Stimulated activated memory B cell treated with anti-CD40 and anti-IgM and Interleukin-4, amounts not matched to agents 10 μg/mL and 1 μg/mL and 100 μg/mL, for 72 hours (primary cell): ENCODE measurements at regions not wholly inside any gene's neighbourhood (a gene's known extent, or its start where the extent isn't known, plus 50 kb on each side); places are given as distances from the start of the nearest gene placed in this dataset.

Experiments
- ATAC-seq: fragments of 150-1000 bp; cut with Tn5 transposase; 2 replicates; pipeline ENCODE4 v1.10.0; 2021
- H3K27ac Mint-ChIP-seq: one replicate; pipeline ENCODE4 v1.8.0; 2022; ENCODE audit warnings: mild to moderate bottlenecking, mixed read lengths
- H3K27me3 Mint-ChIP-seq: one replicate; pipeline ENCODE4 v1.8.0; 2022; ENCODE audit warnings: mixed read lengths
- H3K36me3 Mint-ChIP-seq: one replicate; pipeline ENCODE4 v1.8.0; 2022; ENCODE audit warnings: mixed read lengths
- H3K4me1 Mint-ChIP-seq: one replicate; pipeline ENCODE4 v1.8.0; 2022; ENCODE audit warnings: mixed read lengths
- H3K4me3 Mint-ChIP-seq: one replicate; pipeline ENCODE4 v1.8.0; 2022; ENCODE audit warnings: mild to moderate bottlenecking, moderate library complexity, mixed read lengths
- H3K9me3 Mint-ChIP-seq: one replicate; pipeline ENCODE4 v1.8.0; 2022; ENCODE audit warnings: mixed read lengths

DNA sequence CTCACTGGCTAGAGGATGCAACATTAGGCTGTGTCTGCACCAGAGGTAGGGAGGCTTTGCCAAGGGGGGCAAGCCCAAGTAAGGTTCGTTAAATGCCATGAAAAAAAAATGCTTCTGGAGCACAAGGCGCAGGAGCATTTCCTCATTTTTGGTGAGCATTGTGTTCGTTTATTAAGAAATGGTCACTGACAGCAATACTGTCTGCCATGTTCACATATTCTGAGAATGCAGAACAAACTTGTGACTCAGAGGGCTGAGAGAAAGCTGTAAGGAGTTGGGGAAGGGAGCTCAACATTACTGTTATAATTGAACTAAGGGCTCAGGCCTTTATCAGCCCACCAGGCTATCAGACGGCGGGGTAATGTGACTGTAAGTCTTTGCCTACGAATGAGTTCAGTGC is 465.4 kb upstream of the BTBD3 start:
- H3K27ac Mint-ChIP-seq: no peak overlapping the region
- no peaks in the 10 kb centered on the region for H3K36me3 Mint-ChIP-seq
- no peak overlapping the region for H3K4me3 Mint-ChIP-seq
- H3K27me3 Mint-ChIP-seq: no peaks in the 10 kb centered on the region
- no peak for ATAC-seq
- H3K9me3 Mint-ChIP-seq: no peaks in the 10 kb centered on the region
- H3K4me1 Mint-ChIP-seq: no peaks in the 10 kb centered on the region

GRCh38 chr20:11453430-11453829 is 464.3 kb upstream of the BTBD3 start:
- Mint-ChIP-seq H3K4me1 (no peaks in the 10 kb centered on the region), H3K27me3 (no peaks in the 10 kb centered on the region), H3K4me3 (no peak overlapping the region), H3K9me3 (no peaks in the 10 kb centered on the region), H3K36me3 (no peaks in the 10 kb centered on the region), H3K27ac (no peak overlapping the region)
- no peak for ATAC-seq

- Mint-ChIP-seq H3K4me3 (no peak overlapping the region), H3K27ac (no peak overlapping the region), H3K9me3 (no peaks in the 10 kb centered on the region), H3K27me3 (no peaks in the 10 kb centered on the region), H3K36me3 (no peaks in the 10 kb centered on the region), H3K4me1 (no peaks in the 10 kb centered on the region)
- no peak for ATAC-seq
Observed at GRCh38 chr20:11454966-11455799, 462.5 kb upstream of the BTBD3 start.

DNA sequence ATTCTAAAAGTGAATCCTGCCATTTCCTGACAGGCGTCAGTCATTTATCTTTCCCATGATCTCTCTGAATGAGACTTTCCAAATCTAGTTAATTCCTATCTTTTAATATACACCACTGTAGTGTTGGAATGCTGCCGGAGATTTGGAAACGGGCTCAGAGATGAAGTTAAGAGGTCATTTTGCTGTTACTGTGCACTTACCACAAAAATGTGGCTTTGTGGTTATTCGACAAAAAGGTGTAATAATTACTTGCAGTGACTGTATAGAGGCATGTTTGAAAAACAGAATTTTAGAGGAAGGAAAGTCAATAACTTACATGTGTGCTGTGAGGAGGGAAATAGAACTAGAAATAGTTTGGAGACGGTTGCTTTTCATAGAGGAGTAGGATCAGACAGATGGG is 460.2 kb upstream of the BTBD3 start:
- no peaks in the 10 kb centered on the region for H3K9me3 Mint-ChIP-seq
- no peak overlapping the region for H3K27ac Mint-ChIP-seq
- no peaks in the 10 kb centered on the region for H3K4me1 Mint-ChIP-seq
- no peak for ATAC-seq
- H3K27me3 Mint-ChIP-seq: no peaks in the 10 kb centered on the region
- no peaks in the 10 kb centered on the region for H3K36me3 Mint-ChIP-seq
- no peak overlapping the region for H3K4me3 Mint-ChIP-seq

DNA sequence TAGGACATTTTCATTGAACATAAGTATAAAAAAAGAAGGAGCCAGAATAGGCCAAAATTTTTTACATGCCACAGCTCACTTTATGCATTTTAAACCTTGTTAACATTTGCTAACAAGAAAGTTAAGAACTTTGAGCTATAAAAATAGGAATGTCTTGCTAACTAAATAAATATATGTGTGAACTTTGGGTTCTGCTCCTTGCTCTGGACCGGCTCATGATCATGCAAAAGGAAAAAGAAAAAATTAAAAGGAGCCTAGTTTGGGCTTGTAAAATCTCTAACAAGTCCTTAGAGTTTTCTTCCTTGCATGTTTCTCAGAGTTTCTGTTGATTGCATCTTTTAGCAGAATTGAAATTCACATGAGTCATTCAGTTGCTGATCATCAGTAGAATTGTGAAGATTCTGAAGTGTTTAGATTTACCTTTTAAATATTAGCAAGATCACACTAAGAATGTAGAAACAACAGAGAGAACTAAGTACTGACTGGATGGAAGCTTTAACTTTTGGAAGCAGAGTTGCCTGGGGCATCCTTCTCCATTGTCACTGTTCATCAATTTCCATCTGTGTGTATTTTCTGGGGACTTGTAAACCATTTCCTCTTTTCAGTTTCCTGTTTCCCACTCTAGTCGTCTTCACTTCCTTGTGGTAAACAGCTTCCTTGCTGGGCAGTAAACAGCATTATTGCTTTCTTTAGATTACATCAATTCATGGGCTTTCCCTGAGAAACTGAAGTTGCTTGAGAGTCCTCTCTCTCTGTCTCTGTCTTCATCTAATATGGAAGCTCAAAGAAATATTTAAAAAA is 458.4 kb upstream of the BTBD3 start:
- H3K9me3 Mint-ChIP-seq: no peaks in the 10 kb centered on the region
- no peak overlapping the region for H3K4me3 Mint-ChIP-seq
- ATAC-seq: no peak
- no peaks in the 10 kb centered on the region for H3K36me3 Mint-ChIP-seq
- no peaks in the 10 kb centered on the region for H3K27me3 Mint-ChIP-seq
- no peaks in the 10 kb centered on the region for H3K4me1 Mint-ChIP-seq
- H3K27ac Mint-ChIP-seq: no peak overlapping the region

GRCh38 chr20:11467436-11467835 is 450.3 kb upstream of the BTBD3 start:
- H3K4me3 Mint-ChIP-seq: no peak overlapping the region
- H3K27ac Mint-ChIP-seq: no peak overlapping the region
- H3K36me3 Mint-ChIP-seq: no peaks in the 10 kb centered on the region
- H3K4me1 Mint-ChIP-seq: no peaks in the 10 kb centered on the region
- H3K27me3 Mint-ChIP-seq: no peaks in the 10 kb centered on the region
- H3K9me3 Mint-ChIP-seq: peaks cover 3% of the 10 kb centered on the region
- no peak for ATAC-seq

GRCh38 chr20:11468880-11469279 is 448.8 kb upstream of the BTBD3 start:
- no peak overlapping the region for H3K27ac Mint-ChIP-seq
- no peaks in the 10 kb centered on the region for H3K4me1 Mint-ChIP-seq
- H3K9me3 Mint-ChIP-seq: peaks cover 3% of the 10 kb centered on the region
- H3K4me3 Mint-ChIP-seq: no peak overlapping the region
- no peaks in the 10 kb centered on the region for H3K36me3 Mint-ChIP-seq
- no peak for ATAC-seq
- H3K27me3 Mint-ChIP-seq: no peaks in the 10 kb centered on the region

- Mint-ChIP-seq H3K9me3 (peaks cover 3% of the 10 kb centered on the region), H3K4me1 (no peaks in the 10 kb centered on the region), H3K27ac (no peak overlapping the region), H3K27me3 (no peaks in the 10 kb centered on the region), H3K36me3 (no peaks in the 10 kb centered on the region), H3K4me3 (no peak overlapping the region)
- ATAC-seq: no peak
Observed at GRCh38 chr20:11469795-11470435, 447.8 kb upstream of the BTBD3 start.

- Mint-ChIP-seq H3K27me3 (no peaks in the 10 kb centered on the region), H3K27ac (no peak overlapping the region), H3K36me3 (no peaks in the 10 kb centered on the region), H3K4me1 (no peaks in the 10 kb centered on the region), H3K9me3 (peaks cover 7% of the 10 kb centered on the region), H3K4me3 (no peak overlapping the region)
- no peak for ATAC-seq
Observed at GRCh38 chr20:11473983-11474382, 443.7 kb upstream of the BTBD3 start.

GRCh38 chr20:11483697-11484096 is 434.0 kb upstream of the BTBD3 start:
- Mint-ChIP-seq H3K4me3 (no peak overlapping the region), H3K36me3 (no peaks in the 10 kb centered on the region), H3K9me3 (peaks cover 12% of the 10 kb centered on the region), H3K4me1 (no peaks in the 10 kb centered on the region), H3K27ac (no peak overlapping the region), H3K27me3 (no peaks in the 10 kb centered on the region)
- no peak for ATAC-seq

DNA sequence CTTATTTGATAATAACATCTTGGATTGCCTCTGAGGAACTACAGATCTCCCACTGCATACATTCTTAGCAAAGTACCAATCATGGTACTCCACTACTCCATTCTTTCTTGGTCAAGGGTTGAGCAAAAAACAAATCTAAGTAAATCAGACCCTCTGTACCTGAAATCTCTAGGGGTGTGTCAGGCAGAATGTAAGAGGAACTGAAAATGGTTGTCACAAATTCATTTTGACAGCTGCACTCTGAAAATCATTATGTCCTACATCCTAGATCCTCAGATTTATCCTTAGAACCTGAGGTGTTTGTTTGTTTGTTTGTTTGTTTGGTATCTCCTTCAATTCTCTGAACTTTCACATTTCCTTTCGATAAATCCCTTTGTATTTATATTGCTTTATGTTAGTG is 433.2 kb upstream of the BTBD3 start:
- H3K27me3 Mint-ChIP-seq: no peaks in the 10 kb centered on the region
- no peak for ATAC-seq
- no peaks in the 10 kb centered on the region for H3K36me3 Mint-ChIP-seq
- no peak overlapping the region for H3K4me3 Mint-ChIP-seq
- H3K4me1 Mint-ChIP-seq: no peaks in the 10 kb centered on the region
- peaks cover 9% of the 10 kb centered on the region for H3K9me3 Mint-ChIP-seq
- H3K27ac Mint-ChIP-seq: no peak overlapping the region

DNA sequence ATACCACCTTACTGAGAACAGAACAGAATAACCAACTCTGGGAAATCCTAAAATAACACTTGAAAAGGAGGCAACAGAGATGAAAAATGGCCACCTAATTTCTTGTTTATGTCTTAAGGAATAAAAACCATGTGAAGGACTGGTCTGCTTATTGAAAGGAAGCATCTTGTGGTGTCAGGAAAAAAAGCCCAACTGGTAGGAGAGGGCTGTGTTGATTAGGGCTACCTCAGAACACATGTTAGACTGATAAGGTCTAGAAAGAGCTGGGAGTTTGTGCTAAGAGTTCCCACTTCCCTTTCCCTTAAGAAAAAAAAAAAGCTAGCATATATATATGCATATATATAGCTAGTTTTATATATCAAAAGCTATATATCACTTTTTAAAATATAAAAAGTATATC is 425.3 kb upstream of the BTBD3 start:
- Mint-ChIP-seq H3K27me3 (no peaks in the 10 kb centered on the region), H3K4me1 (no peaks in the 10 kb centered on the region), H3K27ac (no peak overlapping the region), H3K9me3 (peaks cover 3% of the 10 kb centered on the region), H3K4me3 (no peak overlapping the region), H3K36me3 (no peaks in the 10 kb centered on the region)
- ATAC-seq: no peak

DNA sequence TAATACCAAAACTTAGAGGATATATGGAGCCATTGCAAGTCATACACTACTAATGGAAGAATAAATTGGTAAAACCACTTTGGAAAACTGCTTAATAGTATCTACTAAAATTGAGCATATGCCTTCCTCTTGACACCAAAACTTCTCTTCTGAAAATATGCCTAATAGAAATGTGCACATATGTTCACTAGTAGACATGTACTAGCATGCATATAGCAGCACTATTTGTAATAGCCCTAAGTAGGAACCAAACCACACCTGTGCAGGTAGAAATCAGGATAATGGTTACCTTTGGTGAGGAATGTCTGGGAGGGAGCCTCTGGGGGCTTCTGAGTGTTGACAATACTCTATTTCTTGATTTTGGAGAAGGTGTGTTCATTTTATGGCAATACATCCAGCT is 424.8 kb upstream of the BTBD3 start:
- H3K4me1 Mint-ChIP-seq: no peaks in the 10 kb centered on the region
- peaks cover 3% of the 10 kb centered on the region for H3K9me3 Mint-ChIP-seq
- no peaks in the 10 kb centered on the region for H3K27me3 Mint-ChIP-seq
- H3K27ac Mint-ChIP-seq: no peak overlapping the region
- no peak overlapping the region for H3K4me3 Mint-ChIP-seq
- ATAC-seq: no peak
- no peaks in the 10 kb centered on the region for H3K36me3 Mint-ChIP-seq

GRCh38 chr20:11496380-11496779 is 421.3 kb upstream of the BTBD3 start:
- Mint-ChIP-seq H3K27ac (no peak overlapping the region), H3K27me3 (no peaks in the 10 kb centered on the region), H3K36me3 (no peaks in the 10 kb centered on the region), H3K4me1 (no peaks in the 10 kb centered on the region), H3K4me3 (no peak overlapping the region), H3K9me3 (peaks cover 2% of the 10 kb centered on the region)
- ATAC-seq: no peak

GRCh38 chr20:11497545-11497944 is 420.1 kb upstream of the BTBD3 start:
- no peak for ATAC-seq
- Mint-ChIP-seq H3K27me3 (no peaks in the 10 kb centered on the region), H3K27ac (no peak overlapping the region), H3K4me3 (no peak overlapping the region), H3K4me1 (no peaks in the 10 kb centered on the region), H3K36me3 (no peaks in the 10 kb centered on the region), H3K9me3 (peaks cover 2% of the 10 kb centered on the region)
